Activated CD8-positive, alpha-beta memory T cell treated with anti-CD3 and anti-CD28 coated beads for 36 hours (primary cell): ENCODE measurements at regions not wholly inside any gene's neighbourhood (a gene's known extent, or its start where the extent isn't known, plus 50 kb on each side); places are given as distances from the start of the nearest gene placed in this dataset.

Source experiments
- CTCF ChIA-PET: fragments of 350-600 bp; sonication (Branson Sonifier 250); formaldehyde crosslinking; loops from one replicate; lab custom pipeline; 2021; ENCODE audit warnings: antibody characterized with exemption; lab: Charles Lee
- POLR2A ChIA-PET: fragments of 350-600 bp; sonication (Branson Sonifier 250); formaldehyde crosslinking; loops from one replicate; lab custom pipeline; 2021; ENCODE audit warnings: antibody characterized with exemption; lab: Charles Lee

DNA sequence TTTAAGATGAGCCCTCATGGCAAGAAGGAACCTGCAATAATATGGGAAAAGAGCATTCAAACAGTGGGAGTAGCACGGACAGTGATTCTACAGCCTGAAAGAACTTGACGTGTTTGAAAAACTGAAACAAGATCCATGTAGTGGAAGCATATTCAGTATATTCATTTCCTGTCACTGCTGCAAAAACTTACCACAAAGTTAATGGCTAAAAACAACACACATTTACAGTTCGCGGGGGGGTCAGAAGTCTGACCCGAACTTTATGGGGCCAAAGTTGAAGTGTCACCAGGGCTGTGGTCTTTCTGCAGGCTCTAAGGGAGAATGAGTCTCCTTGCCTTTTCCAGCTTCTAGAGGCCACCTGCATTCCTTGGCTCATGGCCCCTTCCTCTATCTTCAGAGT lies 52.6 kb upstream of the ARX start:
- CTCF ChIA-PET, result no interaction called here
- POLR2A ChIA-PET, result no interaction called here

DNA sequence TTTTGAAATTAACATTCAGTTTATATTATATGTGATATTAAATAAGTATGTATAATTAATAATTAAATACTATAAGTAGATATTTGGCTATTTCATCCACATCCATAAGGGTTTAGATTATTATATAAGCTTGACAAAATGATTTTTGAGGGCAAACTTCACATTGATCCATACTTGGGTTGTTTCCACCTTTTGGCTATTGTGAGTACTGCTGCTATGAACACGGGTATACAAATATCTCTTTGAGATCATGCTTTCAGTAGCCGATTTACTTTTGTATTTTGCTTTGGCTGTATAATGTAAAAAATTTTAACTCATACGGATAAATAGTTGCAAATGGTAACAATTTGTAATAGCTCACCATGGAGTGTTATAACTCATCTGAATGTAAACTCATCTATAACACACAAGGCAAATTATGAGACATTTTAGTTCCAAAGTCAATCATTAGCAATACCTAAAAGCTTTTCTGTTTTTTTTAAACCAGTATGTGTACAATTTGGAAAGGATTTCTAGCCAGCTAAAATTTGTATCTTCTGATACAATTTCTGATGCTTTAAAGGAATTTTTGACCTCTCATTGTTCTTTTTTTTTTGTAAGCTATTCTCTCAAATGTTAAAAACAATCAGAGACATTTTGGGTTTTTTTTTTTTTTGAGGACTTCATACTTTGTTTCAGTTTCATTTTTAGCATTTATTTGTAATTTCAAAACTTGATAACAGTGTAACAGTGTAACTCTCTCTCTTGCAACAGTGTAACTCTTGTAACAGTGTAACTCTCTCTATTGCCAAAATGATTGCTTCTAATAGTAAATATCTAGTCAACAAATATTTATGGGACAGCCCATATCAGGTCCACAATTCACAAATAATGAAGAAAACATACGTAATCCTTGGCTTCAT lies 51.8 kb upstream of the ARX start:
- CTCF ChIA-PET, result no interaction called here
- POLR2A ChIA-PET, result no interaction called here

DNA sequence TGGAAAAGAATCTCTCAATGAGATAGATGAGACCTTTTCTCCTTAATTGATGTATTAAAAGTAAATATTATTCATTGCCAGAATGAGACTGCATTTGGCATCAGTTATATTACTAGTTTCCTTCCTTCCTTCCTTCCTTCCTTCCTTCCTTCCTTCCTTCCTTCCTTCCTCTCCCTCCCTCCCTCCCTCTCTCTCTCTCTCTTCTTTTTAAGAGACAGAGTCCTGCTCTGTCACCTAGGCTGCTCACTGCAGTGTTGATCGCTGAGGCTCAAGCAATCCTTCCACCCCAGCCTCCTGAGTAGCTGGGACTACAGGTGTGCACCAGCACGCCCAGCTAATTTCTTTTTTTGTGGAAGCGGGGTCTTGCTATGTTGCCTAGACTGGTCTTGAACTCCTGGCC lies 50.4 kb upstream of the ARX start:
- ChIA-PET POLR2A (no interaction called here), CTCF (no interaction called here)
